HEK293 (cell line): ENCODE measurements at regions not wholly inside any gene's neighbourhood (a gene's known extent, or its start where the extent isn't known, plus 50 kb on each side); places are given as distances from the start of the nearest gene placed in this dataset.

Experiments used
- CTCF ChIA-PET: fragments of 350-600 bp; formaldehyde crosslinking; extraction: SDS; loops from one replicate; lab custom pipeline; 2021; ENCODE audit warnings: antibody characterized with exemption; lab: Yijun Ruan, JAX
- POLR2A ChIA-PET: fragments of 300-600 bp; formaldehyde crosslinking; extraction: SDS; loops from one replicate; lab custom pipeline; 2020; ENCODE audit warnings: antibody characterized with exemption, inconsistent platforms; lab: Yijun Ruan, JAX
- H3K27ac ChIP-seq: fragments of 200-500 bp; sonication (Bioruptor generic); 2 replicates; pipeline ENCODE4 v1.5.1; 2014; ENCODE audit warnings: low read depth, low read length, control low read depth, inconsistent platforms; ENCODE audit errors: extremely low read depth
- H3K36me3 ChIP-seq, 2 experiments: fragments of 200-500 bp in 1 of 2; sonication (Bioruptor generic) in 1 of 2; 1 replicate in 1 of 2; 2 replicates in 1 of 2; pipeline ENCODE4 v1.5.1; 2014 to 2017; ENCODE audit warnings: inconsistent platforms in 2 of 2, low read length in 2 of 2; ENCODE audit not compliant: control insufficient read depth in 2 of 2, insufficient read depth in 1 of 2
- H3K4me1 ChIP-seq: fragments of 200-500 bp; sonication (Bioruptor generic); 2 replicates; pipeline ENCODE4 v1.5.1; 2014; ENCODE audit warnings: mild to moderate bottlenecking, low read length, inconsistent platforms; ENCODE audit not compliant: control insufficient read depth, insufficient read depth
- H3K4me3 ChIP-seq: 2 replicates; pipeline ENCODE4 v1.5.1; 2011; ENCODE audit warnings: low read depth, mild to moderate bottlenecking, control low read depth, low read length, moderate library complexity
- H3K9me3 ChIP-seq: fragments of 200-500 bp; sonication (Bioruptor generic); 2 replicates; pipeline ENCODE4 v1.5.1; 2014; ENCODE audit warnings: low read depth, low read length, inconsistent platforms; ENCODE audit not compliant: control insufficient read depth, insufficient read depth
- ELK4 ChIP-seq: IDR thresholded peaks from 2 replicates; pipeline ENCODE4 v1.6.1; 2011; ENCODE audit warnings: mild to moderate bottlenecking, low read depth, low read length, borderline replicate concordance
- GLIS1 ChIP-seq: fragments of 450-650 bp; formaldehyde crosslinking; IDR thresholded peaks from 2 replicates; pipeline ENCODE4 v1.5.1; 2016; ENCODE audit warnings: missing biosample characterization, missing genetic modification characterization
- HOXA7 ChIP-seq: sonication (generic); formaldehyde crosslinking; IDR thresholded peaks from 2 replicates; pipeline ENCODE4 v1.8.1; 2022; ENCODE audit warnings: missing genetic modification reagents, borderline replicate concordance
- PRDM2 ChIP-seq: fragments of 450-650 bp; formaldehyde crosslinking; IDR thresholded peaks from 2 replicates; pipeline ENCODE4 v1.5.1; 2016; ENCODE audit warnings: missing biosample characterization, missing genetic modification characterization, borderline replicate concordance
- ZNF26 ChIP-seq: fragments of 450-650 bp; formaldehyde crosslinking; IDR thresholded peaks from 2 replicates; pipeline ENCODE4 v1.5.1; 2016; ENCODE audit warnings: missing biosample characterization, missing genetic modification characterization
- ZNF398 ChIP-seq: fragments of 450-650 bp; formaldehyde crosslinking; IDR thresholded peaks from 2 replicates; pipeline ENCODE4 v1.5.1; 2017; ENCODE audit warnings: missing biosample characterization, missing genetic modification characterization
- ZNF404 ChIP-seq: fragments of 450-650 bp; formaldehyde crosslinking; IDR thresholded peaks from 2 replicates; pipeline ENCODE4 v1.5.1; 2017; ENCODE audit warnings: missing biosample characterization, missing genetic modification characterization
- ZNF514 ChIP-seq: fragments of 450-650 bp; formaldehyde crosslinking; IDR thresholded peaks from 2 replicates; pipeline ENCODE4 v1.5.1; 2016; ENCODE audit warnings: missing biosample characterization, missing genetic modification characterization
- ZNF530 ChIP-seq: fragments of 450-650 bp; formaldehyde crosslinking; IDR thresholded peaks from 2 replicates; pipeline ENCODE4 v1.5.1; 2016; ENCODE audit warnings: low read depth, missing biosample characterization, missing genetic modification characterization
- ZNF558 ChIP-seq: fragments of 450-650 bp; formaldehyde crosslinking; IDR thresholded peaks from 2 replicates; pipeline ENCODE4 v1.5.1; 2016; ENCODE audit warnings: missing biosample characterization, missing genetic modification characterization
- ZNF629 ChIP-seq: fragments of 450-650 bp; formaldehyde crosslinking; IDR thresholded peaks from 2 replicates; pipeline ENCODE4 v1.5.1; 2017; ENCODE audit warnings: missing biosample characterization, missing genetic modification characterization

- POLR2A ChIA-PET: interaction anchor here (0.8 kb wide), 1 partner anchor 452 kb away, joined by 3 read pairs; the partner anchor contains the start of gene CITED2
- CTCF ChIA-PET: interaction anchor here (0.6 kb wide), 1 partner anchor 784 kb away, joined by 3 read pairs; no protein-coding TSS in a partner anchor
Observed at GRCh38 chr6:139825935-139826374, 451.5 kb upstream of the CITED2 start.

More at GRCh38 chr6:139825935-139826374, 451.5 kb upstream of the CITED2 start:
- no peak overlapping the region for H3K4me3 ChIP-seq
- TF ChIP-seq ZNF514: no peak
- TF ChIP-seq ZNF404: no peak
- TF ChIP-seq HOXA7: no peak
- no peak for TF ChIP-seq ZNF558
- TF ChIP-seq ELK4: no peak
- no peak for TF ChIP-seq ZNF398 (tag by site-specific recombination)
- TF ChIP-seq ZNF629 (tag by site-specific recombination): no peak
- no peak for TF ChIP-seq GLIS1 (tag by site-specific recombination)
- TF ChIP-seq ZNF26 (tag by site-specific recombination): no peak
- no peak for TF ChIP-seq ZNF530 (tag by site-specific recombination)
- no peak for TF ChIP-seq PRDM2 (tag by site-specific recombination)
- TF ChIP-seq, all 188 proteins: peak for 0
- Histone ChIP-seq H3K9me3 (no peaks in the 10 kb centered on the region), H3K4me1 (no peaks in the 10 kb centered on the region), H3K27ac (no peak overlapping the region), H3K36me3 (no peaks in the 10 kb centered on the region)
